ENCODE measurements at regions not wholly inside any gene's neighbourhood (a gene's known extent, or its start where the extent isn't known, plus 50 kb on each side); places are given as distances from the start of the nearest gene placed in this dataset.

- no peak for TF ChIP-seq CTCF (conservative IDR thresholded peaks at IDR 0.05)
- DNase-seq (ENCODE audit: extremely low spot score, unreplicated experiment): no peak
- no peak overlapping the region for H3K27ac Mint-ChIP-seq
- H3K4me3 Mint-ChIP-seq: no peak overlapping the region
- no peaks in the 10 kb centered on the region for H3K36me3 Mint-ChIP-seq
- peaks cover 16% of the 10 kb centered on the region for H3K4me1 Mint-ChIP-seq (ENCODE audit: unreplicated experiment)
- H3K27me3 Mint-ChIP-seq: peaks cover 17% of the 10 kb centered on the region
- H3K9me3 Mint-ChIP-seq: no peaks in the 10 kb centered on the region
These were observed 376.6 kb upstream of the XYLT1 start for GRCh38 chr16:17847234-17847795.

- Mint-ChIP-seq H3K27me3 (peaks cover 16% of the 10 kb centered on the region), H3K27ac (no peak overlapping the region), H3K36me3 (no peaks in the 10 kb centered on the region), H3K9me3 (no peaks in the 10 kb centered on the region), H3K4me3 (no peak overlapping the region), H3K4me1 (ENCODE audit: unreplicated experiment) (peaks cover 11% of the 10 kb centered on the region)
- DNase-seq (ENCODE audit: extremely low spot score, unreplicated experiment): no peak
- TF ChIP-seq CTCF (conservative IDR thresholded peaks at IDR 0.05): no peak
These were observed 375.3 kb upstream of the XYLT1 start for GRCh38 chr16:17846030-17846429.

GRCh38 chr16:17845031-17845430, 374.3 kb upstream of the XYLT1 start:
- TF ChIP-seq CTCF (conservative IDR thresholded peaks at IDR 0.05): no peak
- H3K27me3 Mint-ChIP-seq: peaks cover 12% of the 10 kb centered on the region
- H3K27ac Mint-ChIP-seq: no peak overlapping the region
- no peak for DNase-seq (ENCODE audit: extremely low spot score, unreplicated experiment)
- no peaks in the 10 kb centered on the region for H3K9me3 Mint-ChIP-seq
- no peaks in the 10 kb centered on the region for H3K36me3 Mint-ChIP-seq
- H3K4me3 Mint-ChIP-seq: no peak overlapping the region
- H3K4me1 Mint-ChIP-seq (ENCODE audit: unreplicated experiment): peaks cover under 1% of the 10 kb centered on the region

- Mint-ChIP-seq H3K27ac (no peak overlapping the region), H3K27me3 (peaks cover 5% of the 10 kb centered on the region), H3K4me1 (ENCODE audit: unreplicated experiment) (no peaks in the 10 kb centered on the region), H3K9me3 (no peaks in the 10 kb centered on the region), H3K4me3 (no peak overlapping the region), H3K36me3 (no peaks in the 10 kb centered on the region)
- no peak for DNase-seq (ENCODE audit: extremely low spot score, unreplicated experiment)
- TF ChIP-seq CTCF (conservative IDR thresholded peaks at IDR 0.05): no peak
These were observed 373.1 kb upstream of the XYLT1 start for GRCh38 chr16:17843905-17844304.

DNA sequence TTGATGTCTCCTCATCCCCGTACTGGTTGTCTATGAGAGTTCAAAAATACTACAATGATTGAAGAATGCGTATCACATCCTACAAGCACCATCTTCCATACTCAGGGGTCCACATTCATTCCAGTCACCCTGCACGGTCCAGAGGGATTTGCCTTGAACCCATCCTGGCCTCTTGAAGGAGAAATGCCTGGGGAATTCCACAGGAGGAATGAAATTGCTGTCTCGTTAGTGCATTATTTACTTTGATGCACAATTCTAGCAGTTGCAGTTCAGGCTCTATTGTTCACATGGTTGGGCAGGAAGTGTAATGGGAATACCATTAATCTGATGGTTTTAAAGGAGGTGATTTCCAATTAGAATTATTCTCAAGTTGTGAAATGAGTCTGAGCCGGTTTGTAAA, 369.1 kb upstream of the XYLT1 start:
- TF ChIP-seq CTCF (conservative IDR thresholded peaks at IDR 0.05): no peak
- H3K27ac Mint-ChIP-seq: no peak overlapping the region
- H3K4me3 Mint-ChIP-seq: no peak overlapping the region
- peaks cover 4% of the 10 kb centered on the region for H3K27me3 Mint-ChIP-seq
- DNase-seq (ENCODE audit: extremely low spot score, unreplicated experiment): no peak
- no peaks in the 10 kb centered on the region for H3K4me1 Mint-ChIP-seq (ENCODE audit: unreplicated experiment)
- H3K9me3 Mint-ChIP-seq: no peaks in the 10 kb centered on the region
- H3K36me3 Mint-ChIP-seq: no peaks in the 10 kb centered on the region

DNA sequence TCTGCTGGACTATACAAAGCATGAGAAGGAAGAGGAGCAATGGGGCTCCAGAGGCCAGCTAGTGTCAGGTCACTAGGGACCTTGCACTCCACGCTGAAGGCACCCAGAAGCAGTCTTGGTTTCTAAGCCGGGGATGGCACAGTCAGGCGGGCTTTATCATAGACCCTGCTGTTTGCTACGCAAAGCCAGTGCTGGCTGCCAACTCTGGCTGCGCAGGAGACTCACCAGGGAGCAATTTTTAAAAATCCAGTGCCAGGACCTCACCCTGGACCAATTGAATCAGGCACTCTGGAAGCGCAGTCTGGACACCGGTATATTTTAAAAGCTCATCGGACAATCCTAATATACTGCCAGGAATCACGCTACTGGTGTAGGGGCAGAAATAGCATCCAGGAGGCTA, 368.5 kb upstream of the XYLT1 start:
- Mint-ChIP-seq H3K4me3 (no peak overlapping the region), H3K36me3 (no peaks in the 10 kb centered on the region), H3K27me3 (peaks cover 4% of the 10 kb centered on the region), H3K4me1 (ENCODE audit: unreplicated experiment) (peaks cover 4% of the 10 kb centered on the region), H3K9me3 (no peaks in the 10 kb centered on the region), H3K27ac (no peak overlapping the region)
- DNase-seq (ENCODE audit: extremely low spot score, unreplicated experiment): no peak
- no peak for TF ChIP-seq CTCF (conservative IDR thresholded peaks at IDR 0.05)

All from type B pancreatic cell (in vitro differentiated cells).